GM12892 (cell line): ENCODE measurements at regions not wholly inside any gene's neighbourhood (a gene's known extent, or its start where the extent isn't known, plus 50 kb on each side); places are given as distances from the start of the nearest gene placed in this dataset.

Source experiments
- POLR2AphosphoS5 ChIP-seq: IDR thresholded peaks from 2 replicates; pipeline ENCODE4 v1.6.1; 2011; ENCODE audit warnings: low read depth, low read length, control low read depth
- TAF1 ChIP-seq: IDR thresholded peaks from 2 replicates; pipeline ENCODE4 v1.6.1; 2011; ENCODE audit warnings: low read depth, mild to moderate bottlenecking, control low read depth, low read length, borderline replicate concordance

DNA sequence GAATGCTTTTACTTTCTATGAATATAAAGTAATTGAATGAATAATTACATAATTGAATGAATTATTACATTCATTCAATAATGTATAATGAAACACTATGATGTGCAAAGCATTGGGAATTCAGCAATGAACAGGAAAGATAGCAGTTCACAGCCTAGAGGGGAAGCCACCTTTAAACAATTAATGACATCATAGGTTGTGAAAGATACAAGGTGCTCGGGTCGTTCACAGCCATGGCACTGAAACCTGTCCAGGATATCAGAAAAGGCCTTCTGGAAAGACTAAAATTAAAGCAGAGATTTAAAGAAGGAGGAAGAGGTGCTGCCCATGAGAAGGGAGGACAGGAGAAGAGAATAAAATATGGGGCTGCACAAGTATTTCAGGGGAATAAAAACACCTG lies 171.4 kb upstream of the KLF4 start:
- TF ChIP-seq TAF1 (no peak), POLR2AphosphoS5 (no peak)
